Thyroid gland (tissue), 4 donors: ENCODE measurements at regions not wholly inside any gene's neighbourhood (a gene's known extent, or its start where the extent isn't known, plus 50 kb on each side); places are given as distances from the start of the nearest gene placed in this dataset.
"Not testable (repeated sequence)": the region's sequence is repeated elsewhere in the genome, so short reads cannot be mapped to it uniquely, and the experiment has no call there.

Source experiments
- CTCF ChIP-seq, 6 experiments: fragments of 200-600 bp in 3 of 6; fragments of 450-650 bp in 3 of 6; sonication (generic) in 3 of 6; IDR thresholded peaks; one replicate each; pipeline ENCODE4 v1.5.1; 2016 to 2019; ENCODE audit warnings: antibody characterized with exemption in 6 of 6, mild to moderate bottlenecking in 2 of 6, inconsistent platforms in 1 of 6, moderate library complexity in 1 of 6
- POLR2A ChIP-seq, 2 donors: fragments of 450-650 bp; IDR thresholded peaks; one replicate each; pipeline ENCODE4 v1.6.1; 2017; ENCODE audit warnings: antibody characterized with exemption in 2 of 2, mild to moderate bottlenecking in 2 of 2, moderate library complexity in 1 of 2

GRCh38 chr3:161681831-161682230, 185.2 kb downstream of the OTOL1 start:
- TF ChIP-seq CTCF, POLR2A (IDR thresholded peaks at IDR 0.05): not testable (repeated sequence)
